ENCODE measurements at regions not wholly inside any gene's neighbourhood (a gene's known extent, or its start where the extent isn't known, plus 50 kb on each side); places are given as distances from the start of the nearest gene placed in this dataset.

DNA sequence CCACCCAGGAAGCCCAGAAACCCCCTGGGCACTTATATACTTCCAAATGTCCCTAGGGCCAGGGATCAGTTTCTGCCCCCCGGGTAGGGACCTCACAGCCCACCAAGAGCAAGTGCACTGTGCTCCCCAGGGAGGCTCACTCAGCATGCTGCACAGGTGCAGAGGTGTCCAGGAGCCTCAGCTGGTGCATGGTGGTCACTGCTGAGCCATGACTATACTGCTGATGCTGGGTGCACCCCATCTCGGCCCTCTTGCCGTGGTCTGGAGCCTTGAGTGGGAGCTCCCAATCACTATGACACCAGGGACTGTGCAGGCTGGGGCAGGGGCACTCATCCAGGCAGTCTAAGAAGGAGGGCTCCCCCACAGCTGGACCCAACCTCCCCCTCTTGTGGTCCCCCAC, 617.8 kb upstream of the RAB6C start:
- DNase-seq: no peak
- Histone ChIP-seq H3K4me3 (ENCODE audit: insufficient read depth, low read depth, low read length, poor library complexity, severe bottlenecking) (no peak overlapping the region), H3K27ac (ENCODE audit: insufficient read depth, low read length, poor library complexity, severe bottlenecking) (no peak overlapping the region), H3K9me3 (ENCODE audit: control insufficient read depth, low read length) (no peaks in the 10 kb centered on the region), H3K36me3 (ENCODE audit: control insufficient read depth, insufficient read depth, low read length) (no peaks in the 10 kb centered on the region), H3K4me1 (ENCODE audit: control insufficient read depth, insufficient read depth, low read length, poor library complexity, severe bottlenecking) (no peaks in the 10 kb centered on the region), H3K27me3 (replicated peaks; ENCODE audit: control insufficient read depth, insufficient read depth, low read length, poor library complexity, severe bottlenecking) (no peaks in the 10 kb centered on the region)

DNA sequence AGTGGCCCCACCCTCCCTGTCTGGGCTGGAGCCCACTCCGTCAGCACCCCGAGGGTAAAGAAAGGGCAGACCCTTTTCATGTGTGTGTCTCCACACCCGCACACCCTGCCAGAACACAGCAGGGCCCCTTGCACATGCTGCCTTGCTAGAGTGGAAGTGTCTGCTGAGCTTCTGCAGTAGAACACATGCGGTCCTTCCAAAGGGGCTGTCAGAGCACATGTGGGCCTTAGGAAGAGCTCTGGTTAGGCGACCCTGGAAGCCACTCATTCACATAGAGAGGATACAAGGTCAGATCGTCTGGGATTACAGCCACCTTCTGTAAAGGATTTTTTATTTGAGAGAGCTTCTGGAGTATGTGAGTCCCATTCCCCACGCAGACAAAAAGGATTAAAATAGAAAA, 613.2 kb upstream of the RAB6C start:
- Histone ChIP-seq H3K27ac (ENCODE audit: insufficient read depth, low read length, poor library complexity, severe bottlenecking) (no peak overlapping the region), H3K36me3 (ENCODE audit: control insufficient read depth, insufficient read depth, low read length) (no peaks in the 10 kb centered on the region), H3K9me3 (ENCODE audit: control insufficient read depth, low read length) (no peaks in the 10 kb centered on the region), H3K4me1 (ENCODE audit: control insufficient read depth, insufficient read depth, low read length, poor library complexity, severe bottlenecking) (no peaks in the 10 kb centered on the region), H3K27me3 (replicated peaks; ENCODE audit: control insufficient read depth, insufficient read depth, low read length, poor library complexity, severe bottlenecking) (no peaks in the 10 kb centered on the region), H3K4me3 (ENCODE audit: insufficient read depth, low read depth, low read length, poor library complexity, severe bottlenecking) (no peak overlapping the region)
- no peak for DNase-seq

DNA sequence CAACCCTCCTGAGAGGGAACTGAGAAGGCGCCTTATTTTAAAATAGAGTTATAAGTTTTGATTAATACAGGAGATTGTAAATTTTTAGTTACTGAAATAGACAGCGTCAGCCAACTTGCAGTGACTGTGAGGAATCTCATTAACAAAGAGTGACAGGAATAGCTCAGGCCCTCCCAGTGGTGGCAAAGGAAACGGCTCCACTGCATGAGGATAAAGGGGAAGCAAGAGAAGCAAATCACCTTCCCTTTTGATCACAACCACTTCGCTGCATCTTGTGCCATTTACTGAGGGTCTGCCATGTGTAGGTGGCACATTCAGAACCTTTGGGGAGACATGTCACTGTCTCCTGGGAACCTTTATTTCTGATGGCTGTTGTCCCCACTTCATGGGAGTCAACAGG, 612.4 kb upstream of the RAB6C start:
- H3K4me3 ChIP-seq (ENCODE audit: insufficient read depth, low read depth, low read length, poor library complexity, severe bottlenecking): no peak overlapping the region
- no peaks in the 10 kb centered on the region for H3K27me3 ChIP-seq (replicated peaks; ENCODE audit: control insufficient read depth, insufficient read depth, low read length, poor library complexity, severe bottlenecking)
- H3K9me3 ChIP-seq (ENCODE audit: control insufficient read depth, low read length): no peaks in the 10 kb centered on the region
- H3K27ac ChIP-seq (ENCODE audit: insufficient read depth, low read length, poor library complexity, severe bottlenecking): no peak overlapping the region
- no peaks in the 10 kb centered on the region for H3K36me3 ChIP-seq (ENCODE audit: control insufficient read depth, insufficient read depth, low read length)
- H3K4me1 ChIP-seq (ENCODE audit: control insufficient read depth, insufficient read depth, low read length, poor library complexity, severe bottlenecking): no peaks in the 10 kb centered on the region
- DNase-seq: no peak

DNA sequence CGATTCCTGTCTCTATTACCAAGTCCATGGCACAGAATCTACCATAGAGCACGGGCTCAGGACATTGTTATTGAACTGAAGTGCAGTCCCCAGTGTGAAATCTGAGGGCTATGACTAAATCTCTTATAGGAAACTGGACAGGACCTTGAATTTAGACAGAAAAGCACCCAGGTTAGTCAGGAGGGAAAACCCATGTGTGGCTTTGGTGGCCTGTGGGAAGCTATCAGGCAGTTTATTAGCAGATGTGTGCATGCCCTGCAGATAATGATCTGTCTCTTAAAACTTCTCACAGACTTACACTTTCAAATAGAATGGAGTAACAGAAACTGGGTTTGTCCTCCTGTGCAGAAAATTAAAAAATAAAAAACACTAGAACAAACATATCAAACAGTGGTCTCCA, 610.0 kb upstream of the RAB6C start:
- Histone ChIP-seq H3K4me1 (ENCODE audit: control insufficient read depth, insufficient read depth, low read length, poor library complexity, severe bottlenecking) (no peaks in the 10 kb centered on the region), H3K27ac (ENCODE audit: insufficient read depth, low read length, poor library complexity, severe bottlenecking) (no peak overlapping the region), H3K9me3 (ENCODE audit: control insufficient read depth, low read length) (no peaks in the 10 kb centered on the region), H3K4me3 (ENCODE audit: insufficient read depth, low read depth, low read length, poor library complexity, severe bottlenecking) (no peak overlapping the region), H3K27me3 (replicated peaks; ENCODE audit: control insufficient read depth, insufficient read depth, low read length, poor library complexity, severe bottlenecking) (no peaks in the 10 kb centered on the region), H3K36me3 (ENCODE audit: control insufficient read depth, insufficient read depth, low read length) (no peaks in the 10 kb centered on the region)
- no peak for DNase-seq

DNA sequence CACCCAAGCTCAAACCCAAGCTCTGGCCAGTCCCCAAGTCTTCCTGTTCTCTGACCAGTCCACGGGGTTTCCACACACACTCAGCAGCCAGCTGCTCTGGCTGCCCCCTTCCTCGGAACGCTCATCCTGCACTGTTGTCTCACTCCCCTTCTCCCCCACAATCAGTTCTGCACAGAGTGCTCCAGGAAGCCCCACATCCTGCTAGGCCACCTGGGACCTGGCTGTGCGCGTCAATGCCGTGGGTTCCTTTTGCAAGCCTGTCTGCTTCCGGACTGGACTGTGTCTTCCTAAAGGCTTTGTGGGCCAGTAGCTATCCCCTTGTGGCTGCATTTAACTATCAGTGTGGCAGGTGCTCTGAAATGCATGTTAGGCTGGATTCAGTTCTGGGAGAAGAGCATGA, 605.0 kb upstream of the RAB6C start:
- H3K27me3 ChIP-seq (replicated peaks; ENCODE audit: control insufficient read depth, insufficient read depth, low read length, poor library complexity, severe bottlenecking): no peaks in the 10 kb centered on the region
- H3K4me1 ChIP-seq (ENCODE audit: control insufficient read depth, insufficient read depth, low read length, poor library complexity, severe bottlenecking): no peaks in the 10 kb centered on the region
- H3K27ac ChIP-seq (ENCODE audit: insufficient read depth, low read length, poor library complexity, severe bottlenecking): no peak overlapping the region
- DNase-seq: no peak
- no peak overlapping the region for H3K4me3 ChIP-seq (ENCODE audit: insufficient read depth, low read depth, low read length, poor library complexity, severe bottlenecking)
- no peaks in the 10 kb centered on the region for H3K36me3 ChIP-seq (ENCODE audit: control insufficient read depth, insufficient read depth, low read length)
- no peaks in the 10 kb centered on the region for H3K9me3 ChIP-seq (ENCODE audit: control insufficient read depth, low read length)

DNA sequence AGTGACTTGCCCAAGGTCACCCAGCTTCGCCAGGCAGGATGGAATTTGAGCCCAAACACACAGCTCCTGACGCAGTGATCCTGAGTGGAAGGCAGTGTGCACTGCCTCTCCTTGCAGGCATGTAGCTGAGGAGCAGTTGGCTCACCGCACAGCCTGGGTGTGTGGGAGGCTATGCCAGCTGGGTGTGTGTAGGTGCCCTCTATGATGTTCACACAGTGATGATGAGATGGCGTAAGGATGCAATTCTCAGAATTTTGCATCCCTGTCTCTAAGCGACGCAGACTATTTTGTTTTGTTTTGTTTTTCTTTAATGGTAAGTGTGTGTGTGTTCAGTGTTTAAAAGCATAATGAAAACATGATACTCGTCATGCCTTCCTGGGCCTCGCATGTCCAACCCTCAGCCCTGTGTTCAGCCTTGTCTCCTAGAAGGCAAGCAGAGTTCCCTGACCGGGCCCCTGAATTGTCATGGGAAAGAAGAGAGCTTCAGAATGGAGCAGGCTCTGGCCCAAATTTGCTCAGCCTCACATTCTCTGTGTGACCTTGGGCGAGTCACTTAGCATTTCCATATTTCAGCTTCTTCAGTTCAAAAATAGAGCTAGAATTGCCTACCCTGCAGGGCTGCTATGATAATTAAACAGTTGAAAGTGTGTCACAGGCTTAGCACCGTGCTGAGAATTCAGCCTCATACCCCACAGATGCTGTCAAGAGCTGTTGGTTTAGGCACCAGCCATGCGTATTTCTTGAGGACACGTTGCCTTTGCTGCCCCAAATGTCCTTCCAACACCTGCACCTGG, 603.6 kb upstream of the RAB6C start:
- Histone ChIP-seq H3K27me3 (replicated peaks; ENCODE audit: control insufficient read depth, insufficient read depth, low read length, poor library complexity, severe bottlenecking) (no peaks in the 10 kb centered on the region), H3K4me3 (ENCODE audit: insufficient read depth, low read depth, low read length, poor library complexity, severe bottlenecking) (no peak overlapping the region)

DNA sequence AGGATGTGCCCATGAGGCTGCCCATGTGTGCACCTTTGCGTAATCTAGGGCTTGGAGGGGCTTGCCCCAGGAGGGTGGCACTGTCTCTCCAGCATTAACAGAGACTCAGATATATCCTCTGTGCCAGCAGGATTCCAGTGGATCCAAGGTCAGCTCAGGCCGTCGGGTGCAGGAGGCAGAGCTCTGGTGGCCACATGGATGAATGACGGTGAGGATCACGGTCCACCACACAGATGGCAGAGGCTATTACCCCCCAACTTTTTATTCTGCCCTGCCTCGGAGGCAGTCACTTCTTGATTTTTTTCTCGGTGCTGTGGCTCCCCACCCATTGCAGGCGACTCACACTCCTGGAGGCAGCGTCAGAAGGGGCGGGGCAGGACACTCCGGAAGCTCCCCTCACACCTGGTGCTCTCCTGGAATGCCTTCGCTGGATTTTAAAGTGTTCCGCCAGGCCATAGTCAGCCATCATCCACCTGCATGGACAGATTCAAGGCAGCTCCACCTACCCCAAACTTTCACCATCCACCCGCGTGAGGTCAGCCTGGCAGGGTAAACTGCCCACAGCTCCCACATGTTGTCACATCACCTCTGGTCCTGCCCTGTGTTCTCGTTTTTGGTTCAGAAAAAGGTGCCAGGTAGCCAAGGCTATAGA, 602.9 kb upstream of the RAB6C start:
- Histone ChIP-seq H3K27ac (ENCODE audit: insufficient read depth, low read length, poor library complexity, severe bottlenecking) (no peak overlapping the region), H3K36me3 (ENCODE audit: control insufficient read depth, insufficient read depth, low read length) (no peaks in the 10 kb centered on the region), H3K4me3 (ENCODE audit: insufficient read depth, low read depth, low read length, poor library complexity, severe bottlenecking) (no peak overlapping the region), H3K4me1 (ENCODE audit: control insufficient read depth, insufficient read depth, low read length, poor library complexity, severe bottlenecking) (no peaks in the 10 kb centered on the region), H3K27me3 (replicated peaks; ENCODE audit: control insufficient read depth, insufficient read depth, low read length, poor library complexity, severe bottlenecking) (no peaks in the 10 kb centered on the region), H3K9me3 (ENCODE audit: control insufficient read depth, low read length) (no peaks in the 10 kb centered on the region)
- no peak for DNase-seq

More for the DNA sequence above, 603.6 kb upstream of the RAB6C start:
- Histone ChIP-seq H3K4me1 (ENCODE audit: control insufficient read depth, insufficient read depth, low read length, poor library complexity, severe bottlenecking) (no peaks in the 10 kb centered on the region), H3K27ac (ENCODE audit: insufficient read depth, low read length, poor library complexity, severe bottlenecking) (no peak overlapping the region), H3K9me3 (ENCODE audit: control insufficient read depth, low read length) (no peaks in the 10 kb centered on the region), H3K36me3 (ENCODE audit: control insufficient read depth, insufficient read depth, low read length) (no peaks in the 10 kb centered on the region)
- no peak for DNase-seq

DNA sequence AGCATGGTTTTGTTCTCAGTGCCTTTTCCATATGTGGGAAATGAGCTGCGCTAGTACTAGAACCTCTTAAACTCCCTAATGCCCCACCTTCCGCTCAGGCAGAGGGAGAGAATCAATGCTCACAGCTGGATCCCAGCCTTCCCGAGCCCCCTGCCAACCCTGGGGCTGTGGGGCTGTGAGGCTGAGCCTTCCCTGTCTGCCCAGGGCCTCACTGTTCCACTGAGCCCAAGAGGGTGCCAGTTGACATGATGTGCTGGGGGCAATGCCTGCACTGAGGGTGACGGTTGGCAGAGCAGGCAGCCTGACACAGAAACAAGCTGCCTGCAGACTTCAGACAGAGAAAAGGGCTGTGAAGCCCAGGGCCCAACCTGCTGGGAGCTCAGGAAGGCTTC, 602.4 kb upstream of the RAB6C start:
- Histone ChIP-seq H3K9me3 (ENCODE audit: control insufficient read depth, low read length) (no peaks in the 10 kb centered on the region), H3K27me3 (replicated peaks; ENCODE audit: control insufficient read depth, insufficient read depth, low read length, poor library complexity, severe bottlenecking) (no peaks in the 10 kb centered on the region)
- no peak for DNase-seq

DNA sequence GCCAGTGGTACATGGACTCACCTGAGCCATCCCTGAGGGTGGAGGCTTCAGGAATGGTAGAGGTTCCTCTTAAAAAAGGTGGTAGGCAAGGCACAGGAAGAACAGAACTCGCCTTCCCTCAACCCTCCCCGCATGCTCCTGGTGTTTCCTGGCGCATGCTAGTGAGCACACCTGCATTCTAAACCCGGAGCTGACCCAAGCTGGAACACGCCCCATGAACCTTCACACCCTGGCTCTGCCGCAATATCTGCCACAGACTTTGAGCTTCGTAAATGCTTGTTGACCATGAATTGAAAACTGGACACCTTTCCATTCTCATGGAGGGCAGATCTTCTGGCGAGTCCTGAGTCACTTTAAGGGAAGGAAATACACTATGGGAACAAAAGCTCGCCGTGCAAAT, 601.3 kb upstream of the RAB6C start:
- no peaks in the 10 kb centered on the region for H3K36me3 ChIP-seq (ENCODE audit: control insufficient read depth, insufficient read depth, low read length)
- no peak for DNase-seq
- no peak overlapping the region for H3K27ac ChIP-seq (ENCODE audit: insufficient read depth, low read length, poor library complexity, severe bottlenecking)
- no peak overlapping the region for H3K4me3 ChIP-seq (ENCODE audit: insufficient read depth, low read depth, low read length, poor library complexity, severe bottlenecking)
- no peaks in the 10 kb centered on the region for H3K4me1 ChIP-seq (ENCODE audit: control insufficient read depth, insufficient read depth, low read length, poor library complexity, severe bottlenecking)
- no peaks in the 10 kb centered on the region for H3K27me3 ChIP-seq (replicated peaks; ENCODE audit: control insufficient read depth, insufficient read depth, low read length, poor library complexity, severe bottlenecking)
- no peaks in the 10 kb centered on the region for H3K9me3 ChIP-seq (ENCODE audit: control insufficient read depth, low read length)

More for the DNA sequence above, 602.4 kb upstream of the RAB6C start:
- Histone ChIP-seq H3K27ac (ENCODE audit: insufficient read depth, low read length, poor library complexity, severe bottlenecking) (no peak overlapping the region), H3K36me3 (ENCODE audit: control insufficient read depth, insufficient read depth, low read length) (no peaks in the 10 kb centered on the region), H3K4me1 (ENCODE audit: control insufficient read depth, insufficient read depth, low read length, poor library complexity, severe bottlenecking) (no peaks in the 10 kb centered on the region), H3K4me3 (ENCODE audit: insufficient read depth, low read depth, low read length, poor library complexity, severe bottlenecking) (no peak overlapping the region)

DNA sequence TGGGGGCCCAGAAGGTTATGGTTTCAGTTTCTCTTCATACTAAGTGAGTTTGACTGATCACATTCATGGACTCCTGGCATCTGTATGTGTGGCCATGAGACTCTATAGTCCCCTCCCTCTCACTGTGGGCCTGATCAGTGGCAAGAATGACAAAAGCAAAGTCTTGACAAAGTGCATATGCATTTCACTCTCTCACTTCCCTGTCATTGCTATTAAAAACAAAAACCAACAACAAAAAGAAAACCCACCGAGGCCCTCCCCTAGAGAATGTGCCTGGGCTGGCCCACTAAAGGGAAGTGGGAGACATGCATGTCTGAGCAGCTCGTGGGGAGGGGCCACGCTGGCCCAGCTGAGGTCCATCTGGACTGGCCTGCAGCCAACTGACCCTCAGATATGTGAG, 600.1 kb upstream of the RAB6C start:
- Histone ChIP-seq H3K27me3 (replicated peaks; ENCODE audit: control insufficient read depth, insufficient read depth, low read length, poor library complexity, severe bottlenecking) (no peaks in the 10 kb centered on the region), H3K9me3 (ENCODE audit: control insufficient read depth, low read length) (no peaks in the 10 kb centered on the region), H3K36me3 (ENCODE audit: control insufficient read depth, insufficient read depth, low read length) (no peaks in the 10 kb centered on the region), H3K4me1 (ENCODE audit: control insufficient read depth, insufficient read depth, low read length, poor library complexity, severe bottlenecking) (no peaks in the 10 kb centered on the region), H3K4me3 (ENCODE audit: insufficient read depth, low read depth, low read length, poor library complexity, severe bottlenecking) (no peak overlapping the region), H3K27ac (ENCODE audit: insufficient read depth, low read length, poor library complexity, severe bottlenecking) (no peak overlapping the region)
- DNase-seq: no peak
